H1 (cell line): ENCODE measurements at regions not wholly inside any gene's neighbourhood (a gene's known extent, or its start where the extent isn't known, plus 50 kb on each side); places are given as distances from the start of the nearest gene placed in this dataset.

ENCODE experiments used
- CTCF ChIA-PET: fragments of 300-600 bp; sonication (Branson Sonifier 250); formaldehyde crosslinking; loops from one replicate; lab custom pipeline; 2021; ENCODE audit not compliant: partially characterized antibody; lab: Charles Lee
- POLR2A ChIA-PET: fragments of 300-600 bp; sonication (Branson Sonifier 250); formaldehyde crosslinking; loops from one replicate; lab custom pipeline; 2021; ENCODE audit warnings: inconsistent platforms; ENCODE audit not compliant: partially characterized antibody; lab: Charles Lee
- DNase-seq, 2 experiments: peaks; one replicate each; pipeline versions ENCODE4 v3.0.0 to v3.0.0-alpha.2; 2010 to 2022; ENCODE audit warnings: low spot score in 2 of 2, low read depth in 1 of 2, mixed read lengths in 1 of 2
- FAIRE-seq: peaks from 2 replicates; lab custom pipeline; 2011; peaks lifted over from hg19 to GRCh38; lab: Jason Lieb, UNC
- H2AFZ ChIP-seq: 2 replicates; pipeline ENCODE4 v1.8.1; 2012; ENCODE audit warnings: low read length, inconsistent platforms
- H2AK5ac ChIP-seq: 2 replicates; pipeline ENCODE4 v1.6.1; 2013; ENCODE audit warnings: low read depth, low read length
- H2BK120ac ChIP-seq: replicated peaks from 2 replicates; pipeline ENCODE3; 2013; ENCODE audit warnings: low read depth, low read length, inconsistent platforms
- H2BK12ac ChIP-seq: 2 replicates; pipeline ENCODE4 v1.6.1; 2013; ENCODE audit warnings: low read depth, low read length
- H2BK15ac ChIP-seq: 2 replicates; pipeline ENCODE4 v1.6.1; 2013; ENCODE audit warnings: low read length
- H2BK20ac ChIP-seq: 2 replicates; pipeline ENCODE4 v1.6.1; 2013; ENCODE audit warnings: low read length
- H2BK5ac ChIP-seq: 2 replicates; pipeline ENCODE4 v1.6.1; 2013; ENCODE audit warnings: low read depth, low read length
- H3K14ac ChIP-seq: 2 replicates; pipeline ENCODE4 v1.6.1; 2013; ENCODE audit warnings: inconsistent platforms; ENCODE audit not compliant: insufficient read length
- H3K18ac ChIP-seq: 2 replicates; pipeline ENCODE4 v1.6.1; 2013; ENCODE audit warnings: low read length; ENCODE audit errors: extremely low read depth
- H3K23ac ChIP-seq: 2 replicates; pipeline ENCODE4 v1.6.1; 2013; ENCODE audit warnings: inconsistent platforms; ENCODE audit not compliant: insufficient read length
- H3K23me2 ChIP-seq: 2 replicates; pipeline ENCODE4 v1.6.1; 2013; ENCODE audit warnings: low read depth, low read length
- H3K27ac ChIP-seq: 2 replicates; pipeline ENCODE4 v1.6.1; 2011; ENCODE audit warnings: low read depth, low read length, inconsistent platforms
- H3K27me3 ChIP-seq, 4 experiments: replicated peaks in 1 of 4; 1 replicate in 1 of 4; 2 replicates in 3 of 4; pipeline versions ENCODE4 v1.6.1 to v1.8.1; 2011 to 2013; ENCODE audit warnings: low read length in 3 of 4, mild to moderate bottlenecking in 3 of 4, inconsistent platforms in 2 of 4, mixed read lengths in 2 of 4, moderate library complexity in 1 of 4; ENCODE audit not compliant: control insufficient read depth in 3 of 4, insufficient read depth in 3 of 4; ENCODE audit errors: extremely low read depth in 1 of 4
- H3K36me3 ChIP-seq, 4 experiments: 2 replicates each; pipeline versions ENCODE4 v1.6.1 to v1.8.1; 2011 to 2013; ENCODE audit warnings: mild to moderate bottlenecking in 4 of 4, low read length in 3 of 4, moderate library complexity in 2 of 4, control low read depth in 1 of 4, inconsistent platforms in 1 of 4; ENCODE audit not compliant: insufficient read depth in 4 of 4, control insufficient read depth in 2 of 4
- H3K4ac ChIP-seq: replicated peaks from 2 replicates; pipeline ENCODE3; 2013; ENCODE audit warnings: low read length, low read depth, mixed read lengths, inconsistent platforms; ENCODE audit not compliant: insufficient read length
- H3K4me1 ChIP-seq, 4 experiments: replicated peaks in 1 of 4; 1 replicate in 1 of 4; 2 replicates in 3 of 4; pipeline versions ENCODE4 v1.6.1 to v1.8.1; 2011 to 2013; ENCODE audit warnings: low read length in 3 of 4, inconsistent platforms in 2 of 4, mixed read lengths in 1 of 4; ENCODE audit not compliant: insufficient read depth in 4 of 4, control insufficient read depth in 3 of 4
- H3K4me2 ChIP-seq, 2 experiments: 2 replicates each; pipeline versions ENCODE4 v1.6.1 to v1.8.1; 2011 to 2013; ENCODE audit warnings: low read depth in 2 of 2, low read length in 2 of 2, control low read depth in 1 of 2, inconsistent platforms in 1 of 2, mild to moderate bottlenecking in 1 of 2; ENCODE audit not compliant: insufficient read depth in 1 of 2
- H3K4me3 ChIP-seq, 4 experiments: fragments of 200-600, 300-600 bp in 1 of 4; sonication (generic), shearing (Covaris generic), sonication (Bioruptor Twin) in 1 of 4; 2 replicates each; pipeline versions ENCODE4 v1.5.1 to v1.8.1; 2011 to 2016; ENCODE audit warnings: low read length in 4 of 4, low read depth in 3 of 4, control low read depth in 2 of 4, inconsistent platforms in 2 of 4, mild to moderate bottlenecking in 2 of 4, mixed read lengths in 1 of 4, moderate library complexity in 1 of 4; ENCODE audit not compliant: insufficient read depth in 2 of 4; ENCODE audit errors: extremely low read depth in 1 of 4
- H3K56ac ChIP-seq: replicated peaks from 2 replicates; pipeline ENCODE3; 2013; ENCODE audit warnings: low read depth, mild to moderate bottlenecking, mixed read lengths, low read length, inconsistent platforms; ENCODE audit not compliant: insufficient read length
- H3K79me1 ChIP-seq: 2 replicates; pipeline ENCODE4 v1.6.1; 2013; ENCODE audit warnings: low read depth, low read length, control low read depth
- H3K79me2 ChIP-seq, 2 experiments: 2 replicates each; pipeline versions ENCODE4 v1.6.1 to v1.8.1; 2012 to 2013; ENCODE audit warnings: low read length in 2 of 2, mild to moderate bottlenecking in 2 of 2, inconsistent platforms in 1 of 2; ENCODE audit not compliant: insufficient read depth in 2 of 2, control insufficient read depth in 1 of 2
- H3K9ac ChIP-seq, 4 experiments: replicated peaks in 1 of 4; 1 replicate in 1 of 4; 2 replicates in 3 of 4; pipeline versions ENCODE4 v1.6.1 to v1.8.1; 2011 to 2013; ENCODE audit warnings: low read depth in 3 of 4, low read length in 3 of 4, control low read depth in 2 of 4, mild to moderate bottlenecking in 2 of 4, moderate library complexity in 2 of 4, inconsistent platforms in 1 of 4; ENCODE audit errors: extremely low read depth in 1 of 4
- H3K9me3 ChIP-seq, 2 experiments: 2 replicates each; pipeline versions ENCODE4 v1.6.1 to v1.8.1; 2012 to 2013; ENCODE audit warnings: mild to moderate bottlenecking in 2 of 2, moderate library complexity in 2 of 2, control low read depth in 1 of 2, inconsistent platforms in 1 of 2, low read depth in 1 of 2, low read length in 1 of 2, mixed read lengths in 1 of 2; ENCODE audit not compliant: insufficient read depth in 2 of 2
- H4K20me1 ChIP-seq, 2 experiments: replicated peaks in 1 of 2; 2 replicates each; pipeline versions ENCODE3 to v1.8.1; 2011 to 2013; ENCODE audit warnings: inconsistent platforms in 2 of 2, low read length in 2 of 2, mild to moderate bottlenecking in 1 of 2; ENCODE audit not compliant: insufficient read depth in 2 of 2, control insufficient read depth in 1 of 2
- H4K5ac ChIP-seq: 2 replicates; pipeline ENCODE4 v1.6.1; 2013; ENCODE audit warnings: low read length, low read depth, mixed read lengths, inconsistent platforms; ENCODE audit not compliant: insufficient read length
- H4K8ac ChIP-seq: 2 replicates; pipeline ENCODE4 v1.8.0; 2013; ENCODE audit warnings: mild to moderate bottlenecking, moderate library complexity, low read length, inconsistent platforms; ENCODE audit not compliant: insufficient read depth; ENCODE audit errors: extremely low read depth
- H4K91ac ChIP-seq: replicated peaks from 2 replicates; pipeline ENCODE3; 2013; ENCODE audit warnings: low read length, mixed read lengths, inconsistent platforms; ENCODE audit not compliant: insufficient read length
- CHD2 ChIP-seq: IDR thresholded peaks from 2 replicates; pipeline ENCODE4 v1.6.1; 2012; ENCODE audit warnings: low read length, improper control_type of control experiment
- CTBP2 ChIP-seq: IDR thresholded peaks from 2 replicates; pipeline ENCODE4 v1.7.0; 2011; ENCODE audit warnings: borderline replicate concordance, mild to moderate bottlenecking, moderate library complexity, mixed read lengths, low read length; ENCODE audit not compliant: insufficient read depth, insufficient read length
- E2F6 ChIP-seq: IDR thresholded peaks from 2 replicates; pipeline ENCODE4 v1.6.1; 2012; ENCODE audit warnings: inconsistent platforms
- EGR1 ChIP-seq: IDR thresholded peaks from 2 replicates; pipeline ENCODE4 v1.6.1; 2011; ENCODE audit warnings: low read depth, low read length, borderline replicate concordance
- EZH2 ChIP-seq: fragments of 200-600 bp; sonication (generic); IDR thresholded peaks from 2 replicates; pipeline ENCODE4 v1.7.1; 2012; ENCODE audit warnings: low read depth, mild to moderate bottlenecking, moderate library complexity, low read length, inconsistent platforms; ENCODE audit not compliant: severe bottlenecking
- FOSL1 ChIP-seq: IDR thresholded peaks from 2 replicates; pipeline ENCODE4 v1.6.1; 2011; ENCODE audit warnings: mild to moderate bottlenecking, low read depth, low read length, moderate library complexity; ENCODE audit not compliant: insufficient read depth
- KDM1A ChIP-seq: fragments of 200-600, 300-600 bp; sonication (generic); IDR thresholded peaks from 2 replicates; pipeline ENCODE4 v1.7.1; 2016; ENCODE audit warnings: mild to moderate bottlenecking, low read length, borderline replicate concordance
- KDM5A ChIP-seq: fragments of 200-600 bp; IDR thresholded peaks from 2 replicates; pipeline ENCODE4 v1.7.1; 2012; ENCODE audit warnings: mild to moderate bottlenecking, low read length, inconsistent platforms, mixed read lengths
- NANOG ChIP-seq: IDR thresholded peaks from 2 replicates; pipeline ENCODE4 v1.6.1; 2011; ENCODE audit warnings: low read length, low read depth, mild to moderate bottlenecking, inconsistent platforms; ENCODE audit not compliant: insufficient read depth, poor library complexity, severe bottlenecking
- NRF1 ChIP-seq: IDR thresholded peaks from 2 replicates; pipeline ENCODE4 v1.6.1; 2011; ENCODE audit warnings: mild to moderate bottlenecking, low read depth, low read length, improper control_type of control experiment
- SIX5 ChIP-seq: IDR thresholded peaks from 2 replicates; pipeline ENCODE4 v1.6.1; 2011; ENCODE audit warnings: mild to moderate bottlenecking, low read depth, low read length
- SRF ChIP-seq: IDR thresholded peaks from 2 replicates; pipeline ENCODE4 v1.6.1; 2011; ENCODE audit warnings: mild to moderate bottlenecking, low read depth, low read length, moderate library complexity
- YY1 ChIP-seq: IDR thresholded peaks from 2 replicates; pipeline ENCODE4 v1.6.1; 2011; ENCODE audit warnings: low read depth, mild to moderate bottlenecking, low read length
- WGBS, 2 experiments: shearing (Covaris generic) in 1 of 2; methylation state at CpG; one replicate each; pipeline versions ENCODE4 v1.1.6 to v1.1.7; 2013 to 2015; ENCODE audit warnings: low lambda C conversion rate in 2 of 2, mixed read lengths in 2 of 2, inconsistent platforms in 1 of 2, low coverage in 1 of 2, missing lambda C conversion rate in 1 of 2; ENCODE audit not compliant: insufficient replicate concordance in 2 of 2, insufficient coverage in 1 of 2, insufficient read length in 1 of 2; ENCODE audit errors: extremely low coverage in 1 of 2, missing lambda C conversion rate in 1 of 2; 5-methylcytosine and 5-hydroxymethylcytosine counted together
- TF ChIP-seq, protein P1 (sequence below): IDR thresholded peaks from 2 replicates; pipeline ENCODE4 v1.6.1; 2011; ENCODE audit warnings: low read depth, mild to moderate bottlenecking, low read length; ENCODE audit not compliant: insufficient read depth

DNA sequence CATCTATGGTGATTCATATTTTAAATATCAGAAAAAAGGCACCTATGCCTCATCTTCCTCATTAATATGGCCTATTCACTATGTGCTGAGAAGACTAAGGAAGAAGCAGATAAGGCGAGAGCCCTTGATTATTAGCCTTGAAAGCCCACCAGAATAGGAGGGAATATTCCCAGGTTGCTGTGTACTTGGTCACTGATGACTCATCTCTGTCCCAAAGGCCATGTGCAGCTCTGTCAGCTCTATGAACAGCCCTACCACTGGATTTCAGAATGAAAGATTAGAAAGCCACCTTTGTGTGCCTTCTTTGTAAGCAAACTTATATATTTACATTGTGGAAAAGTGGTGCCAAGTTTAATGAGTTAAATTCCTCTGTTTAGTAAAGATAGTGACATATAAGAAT is 211.5 kb downstream of the NFKBIZ start:
- Histone ChIP-seq H3K9ac (no peak overlapping the region), H3K79me1 (no peaks in the 10 kb centered on the region), H4K91ac (no peak overlapping the region), H2BK20ac (no peak overlapping the region), H4K5ac (no peak overlapping the region), H3K79me2 (no peaks in the 10 kb centered on the region), H3K56ac (no peak overlapping the region), H3K36me3 (no peaks in the 10 kb centered on the region), H2AFZ (no peak overlapping the region), H3K4me1 (no peaks in the 10 kb centered on the region), H3K23me2 (no peaks in the 10 kb centered on the region), H2BK120ac (no peak overlapping the region), H3K18ac (no peak overlapping the region), H3K27me3 (no peaks in the 10 kb centered on the region), H3K9me3 (no peaks in the 10 kb centered on the region), H3K4ac (no peak overlapping the region), H2AK5ac (no peak overlapping the region), H3K4me3 (no peak overlapping the region), H3K14ac (no peak overlapping the region), H2BK15ac (no peak overlapping the region), H3K4me2 (no peak overlapping the region), H4K20me1 (no peaks in the 10 kb centered on the region), H2BK12ac (no peak overlapping the region), H2BK5ac (no peak overlapping the region), H4K8ac (no peak overlapping the region), H3K27ac (no peak overlapping the region), H3K23ac (no peak overlapping the region)
- POLR2A ChIA-PET, result no interaction called here
- FAIRE-seq (no peak), DNase-seq (no peak)
- CTCF ChIA-PET, result no interaction called here
- 90% methylated on average over 1 of the region's 1 CpG; no CpG with 5 or more reads in 1 of the 2 experiments for WGBS, 2 experiments
- TF ChIP-seq SIX5 (no peak), KDM1A (no peak), CTBP2 (no peak), SRF (no peak), E2F6 (no peak), CHD2 (no peak), NRF1 (no peak), EZH2 (no peak), YY1 (no peak), KDM5A (no peak), NANOG (no peak), FOSL1 (no peak), EGR1 (no peak)
- TF ChIP-seq, protein P1, sequence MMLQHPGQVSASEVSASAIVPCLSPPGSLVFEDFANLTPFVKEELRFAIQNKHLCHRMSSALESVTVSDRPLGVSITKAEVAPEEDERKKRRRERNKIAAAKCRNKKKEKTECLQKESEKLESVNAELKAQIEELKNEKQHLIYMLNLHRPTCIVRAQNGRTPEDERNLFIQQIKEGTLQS, result no peak
